LNCAP (cell line): ENCODE measurements at regions not wholly inside any gene's neighbourhood (a gene's known extent, or its start where the extent isn't known, plus 50 kb on each side); places are given as distances from the start of the nearest gene placed in this dataset.

Source experiments
- CTCF ChIP-seq: fragments of 450-650 bp; IDR thresholded peaks from 2 replicates; pipeline ENCODE4 v1.5.1; 2017; ENCODE audit warnings: mild to moderate bottlenecking

GRCh38 chr2:186098821-186099220 is 360.2 kb downstream of the FSIP2 start:
- no peak for TF ChIP-seq CTCF

GRCh38 chr2:186099826-186100225 is 361.2 kb downstream of the FSIP2 start:
- TF ChIP-seq CTCF = no peak

- TF ChIP-seq CTCF = no peak
These were observed 362.0 kb downstream of the FSIP2 start for GRCh38 chr2:186100636-186101035.

GRCh38 chr2:186101616-186102015 is 363.0 kb downstream of the FSIP2 start:
- no peak for TF ChIP-seq CTCF

GRCh38 chr2:186103276-186103675 is 364.7 kb downstream of the FSIP2 start:
- no peak for TF ChIP-seq CTCF

GRCh38 chr2:186105016-186105724 is 366.6 kb downstream of the FSIP2 start:
- TF ChIP-seq CTCF = no peak

GRCh38 chr2:186108470-186108869 is 369.9 kb downstream of the FSIP2 start:
- TF ChIP-seq CTCF = no peak

- TF ChIP-seq CTCF = no peak
These were observed 372.8 kb upstream of the ZC3H15 start for GRCh38 chr2:186113284-186113683.
